A549 (cell line): ENCODE measurements at regions not wholly inside any gene's neighbourhood (a gene's known extent, or its start where the extent isn't known, plus 50 kb on each side); places are given as distances from the start of the nearest gene placed in this dataset.

Experiments
- ATAC-seq, 2 experiments: fragments of 200-7000 bp in 1 of 2; fragments of >200 bp in 1 of 2; cut with Nextera tagmentation in 1 of 2; cut with Tn5 transposase in 1 of 2; 3 replicates each; pipeline versions ENCODE4 v1.8.0 to v1.9.1; 2018 to 2020; ENCODE audit warnings: mild to moderate bottlenecking in 1 of 2, moderate library complexity in 1 of 2
- CTCF ChIA-PET: fragments of 300-600 bp; sonication (Branson Sonifier 250); formaldehyde crosslinking; extraction: SDS; loops from one replicate; lab custom pipeline; 2021; ENCODE audit warnings: antibody characterized with exemption, inconsistent platforms; lab: Yijun Ruan, JAX
- POLR2A ChIA-PET: fragments of 350-600 bp; formaldehyde crosslinking; extraction: SDS; loops from one replicate; lab custom pipeline; 2021; ENCODE audit warnings: antibody characterized with exemption, inconsistent platforms; lab: Yijun Ruan, JAX
- DNase-seq, 2 experiments: peaks; one replicate each; pipeline versions ENCODE4 v3.0.0 to v3.0.0-alpha.2; 2011 to 2016; ENCODE audit warnings: low read depth in 1 of 2, low spot score in 1 of 2
- FAIRE-seq: peaks from 2 replicates; lab custom pipeline; 2011; peaks lifted over from hg19 to GRCh38; lab: Jason Lieb, UNC
- H3K27ac ChIP-seq, 2 experiments: fragments of >200 bp; sonication (Bioruptor Twin); formaldehyde crosslinking; 3 replicates each; pipeline ENCODE4 v1.5.1; 2016 to 2017
- H3K4me1 ChIP-seq: fragments of >200 bp; sonication (Bioruptor Twin); formaldehyde crosslinking; 3 replicates; pipeline ENCODE4 v1.6.1; 2016
- H3K4me2 ChIP-seq: fragments of >200 bp; sonication (Bioruptor Twin); formaldehyde crosslinking; 3 replicates; pipeline ENCODE4 v1.6.1; 2016
- H3K4me3 ChIP-seq: fragments of >200 bp; sonication (Bioruptor Twin); formaldehyde crosslinking; 3 replicates; pipeline ENCODE4 v1.5.1; 2016
- H3K9me3 ChIP-seq: fragments of >200 bp; sonication (Bioruptor Twin); formaldehyde crosslinking; 3 replicates; pipeline ENCODE4 v1.6.1; 2016
- EHF ChIP-seq: fragments of 250-450 bp; sonication (Bioruptor Pico); IDR thresholded peaks from 2 replicates; pipeline ENCODE4 v1.5.0; 2020; ENCODE audit warnings: mild to moderate bottlenecking
- EHMT2 ChIP-seq: fragments of 200-600 bp; sonication (generic); IDR thresholded peaks from 2 replicates; pipeline ENCODE4 v1.6.1; 2016; ENCODE audit warnings: antibody characterized with exemption, low read depth, mild to moderate bottlenecking, moderate library complexity
- FOSL2 ChIP-seq, 2 experiments: fragments of 450-650 bp in 1 of 2; fragments of >200 bp in 1 of 2; sonication (Bioruptor Twin) in 1 of 2; formaldehyde crosslinking; IDR thresholded peaks; 2 replicates each; pipeline versions ENCODE4 v1.5.0 to v1.6.1; 2016 to 2020; ENCODE audit warnings: mild to moderate bottlenecking in 1 of 2, moderate library complexity in 1 of 2
- HOXA7 ChIP-seq: fragments of 250-450 bp; sonication (Bioruptor Pico); IDR thresholded peaks from 2 replicates; pipeline ENCODE4 v1.5.0; 2020; ENCODE audit warnings: mild to moderate bottlenecking, moderate library complexity
- HOXB5 ChIP-seq: fragments of 250-450 bp; sonication (Bioruptor Pico); IDR thresholded peaks from 2 replicates; pipeline ENCODE4 v1.5.0; 2020; ENCODE audit warnings: mild to moderate bottlenecking, moderate library complexity
- KDM5A ChIP-seq: fragments of 200-600 bp; sonication (generic); IDR thresholded peaks from 2 replicates; pipeline ENCODE4 v1.6.1; 2016; ENCODE audit warnings: antibody characterized with exemption, mild to moderate bottlenecking
- MAFK ChIP-seq: fragments of 450-650 bp; IDR thresholded peaks from 2 replicates; pipeline ENCODE4 v1.6.1; 2014; ENCODE audit not compliant: partially characterized antibody
- MYC ChIP-seq: IDR thresholded peaks from 2 replicates; pipeline ENCODE4 v1.6.1; 2012; ENCODE audit warnings: mild to moderate bottlenecking, inconsistent platforms, low read length, improper control_type of control experiment, borderline replicate concordance
- NR3C1 ChIP-seq: fragments of >200 bp; sonication (Bioruptor Twin); formaldehyde crosslinking; IDR thresholded peaks from 3 replicates; pipeline ENCODE4 v1.6.1; 2017
- PHF8 ChIP-seq: fragments of 200-600 bp; sonication (generic); IDR thresholded peaks from 2 replicates; pipeline ENCODE4 v1.6.1; 2016; ENCODE audit warnings: low read depth, mild to moderate bottlenecking, antibody characterized with exemption, moderate library complexity, borderline replicate concordance
- POLR2A ChIP-seq: IDR thresholded peaks from 2 replicates; pipeline ENCODE4 v1.6.1; 2012; ENCODE audit warnings: mild to moderate bottlenecking, low read length
- RARB ChIP-seq: fragments of 250-450 bp; sonication (Bioruptor Pico); IDR thresholded peaks from 2 replicates; pipeline ENCODE4 v1.8.0; 2021; ENCODE audit warnings: mild to moderate bottlenecking, moderate library complexity
- RCOR1 ChIP-seq: fragments of 150-350 bp; IDR thresholded peaks from 2 replicates; pipeline ENCODE4 v1.6.1; 2014; ENCODE audit warnings: antibody characterized with exemption, low read length, low read depth
- RNF2 ChIP-seq: fragments of 200-600 bp; sonication (generic); IDR thresholded peaks from 2 replicates; pipeline ENCODE4 v1.6.1; 2016; ENCODE audit warnings: low read depth, mild to moderate bottlenecking, antibody characterized with exemption, moderate library complexity, borderline replicate concordance
- SMC3 ChIP-seq: fragments of >200 bp; sonication (Bioruptor Twin); formaldehyde crosslinking; IDR thresholded peaks from 3 replicates; pipeline ENCODE4 v1.6.1; 2018; ENCODE audit warnings: inconsistent platforms
- SREBF2 ChIP-seq: fragments of 450-650 bp; IDR thresholded peaks from 2 replicates; pipeline ENCODE4 v1.6.1; 2014; ENCODE audit warnings: mild to moderate bottlenecking, moderate library complexity
- ZNF302 ChIP-seq: fragments of 250-450 bp; sonication (Bioruptor Pico); IDR thresholded peaks from 2 replicates; pipeline ENCODE4 v1.9.0; 2021; ENCODE audit warnings: inconsistent platforms, mild to moderate bottlenecking, moderate library complexity
- ZSCAN20 ChIP-seq: fragments of 250-450 bp; sonication (Bioruptor Pico); IDR thresholded peaks from 2 replicates; pipeline ENCODE4 v1.8.0; 2022; ENCODE audit warnings: mild to moderate bottlenecking, moderate library complexity
- WGBS: methylation state at CpG from one replicate; pipeline ENCODE4 v1.1.6; 2017; ENCODE audit errors: missing lambda C conversion rate; 5-methylcytosine and 5-hydroxymethylcytosine counted together
- TF ChIP-seq, protein P1 (sequence below): fragments of >200 bp; sonication (Bioruptor Twin); formaldehyde crosslinking; IDR thresholded peaks from 3 replicates; pipeline ENCODE4 v1.6.1; 2016
- TF ChIP-seq, protein P2 (sequence below): fragments of >200 bp; sonication (Bioruptor Twin); formaldehyde crosslinking; IDR thresholded peaks from 2 replicates; pipeline ENCODE4 v1.6.1; 2016
- TF ChIP-seq, protein P3 (sequence below): fragments of 450-650 bp; IDR thresholded peaks from 2 replicates; pipeline ENCODE4 v1.6.1; 2014; ENCODE audit warnings: antibody characterized with exemption
- TF ChIP-seq, protein P4 (sequence below): IDR thresholded peaks from 2 replicates; pipeline ENCODE4 v1.6.1; 2012
- TF ChIP-seq, protein P5 (sequence below): fragments of 250-450 bp; sonication (Bioruptor Pico); IDR thresholded peaks from 2 replicates; pipeline ENCODE4 v1.5.0; 2021; ENCODE audit warnings: mild to moderate bottlenecking, moderate library complexity, borderline replicate concordance

DNA sequence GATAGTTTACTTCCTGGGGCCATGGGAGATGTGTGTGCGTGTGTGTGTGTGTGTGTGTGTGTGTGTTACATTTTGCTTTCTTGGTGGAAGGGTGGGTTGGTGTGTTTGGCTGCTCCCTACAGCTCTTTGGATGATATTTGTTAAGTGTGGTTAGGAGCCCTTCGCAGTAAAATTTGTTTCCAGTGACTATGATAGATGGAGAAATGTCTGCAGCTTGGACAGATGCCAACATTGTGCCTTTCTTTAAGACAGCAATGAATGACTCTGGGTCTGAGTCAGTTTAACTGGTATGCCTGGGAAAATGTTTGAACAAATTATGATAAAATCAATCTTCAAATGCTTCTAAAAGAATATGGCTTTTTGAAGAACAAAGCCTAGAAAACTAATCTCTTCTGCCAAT lies 102.7 kb upstream of the TRPC6 start (continued):
- TF ChIP-seq, protein P1, sequence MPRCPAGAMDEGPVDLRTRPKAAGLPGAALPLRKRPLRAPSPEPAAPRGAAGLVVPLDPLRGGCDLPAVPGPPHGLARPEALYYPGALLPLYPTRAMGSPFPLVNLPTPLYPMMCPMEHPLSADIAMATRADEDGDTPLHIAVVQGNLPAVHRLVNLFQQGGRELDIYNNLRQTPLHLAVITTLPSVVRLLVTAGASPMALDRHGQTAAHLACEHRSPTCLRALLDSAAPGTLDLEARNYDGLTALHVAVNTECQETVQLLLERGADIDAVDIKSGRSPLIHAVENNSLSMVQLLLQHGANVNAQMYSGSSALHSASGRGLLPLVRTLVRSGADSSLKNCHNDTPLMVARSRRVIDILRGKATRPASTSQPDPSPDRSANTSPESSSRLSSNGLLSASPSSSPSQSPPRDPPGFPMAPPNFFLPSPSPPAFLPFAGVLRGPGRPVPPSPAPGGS = no peak
- TF ChIP-seq PHF8 = no peak
- TF ChIP-seq HOXB5 (CRISPR knock-in tag) = peak; percentile 97
- TF ChIP-seq RCOR1 = no peak
- TF ChIP-seq, protein P2, sequence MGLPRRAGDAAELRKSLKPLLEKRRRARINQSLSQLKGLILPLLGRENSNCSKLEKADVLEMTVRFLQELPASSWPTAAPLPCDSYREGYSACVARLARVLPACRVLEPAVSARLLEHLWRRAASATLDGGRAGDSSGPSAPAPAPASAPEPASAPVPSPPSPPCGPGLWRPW = no peak
- no peak for TF ChIP-seq EHMT2
- TF ChIP-seq, protein P3, sequence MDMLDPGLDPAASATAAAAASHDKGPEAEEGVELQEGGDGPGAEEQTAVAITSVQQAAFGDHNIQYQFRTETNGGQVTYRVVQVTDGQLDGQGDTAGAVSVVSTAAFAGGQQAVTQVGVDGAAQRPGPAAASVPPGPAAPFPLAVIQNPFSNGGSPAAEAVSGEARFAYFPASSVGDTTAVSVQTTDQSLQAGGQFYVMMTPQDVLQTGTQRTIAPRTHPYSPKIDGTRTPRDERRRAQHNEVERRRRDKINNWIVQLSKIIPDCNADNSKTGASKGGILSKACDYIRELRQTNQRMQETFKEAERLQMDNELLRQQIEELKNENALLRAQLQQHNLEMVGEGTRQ = no peak
- TF ChIP-seq POLR2A = no peak
- TF ChIP-seq SMC3 = no peak
- TF ChIP-seq NR3C1 = no peak
- TF ChIP-seq KDM5A = no peak

DNA sequence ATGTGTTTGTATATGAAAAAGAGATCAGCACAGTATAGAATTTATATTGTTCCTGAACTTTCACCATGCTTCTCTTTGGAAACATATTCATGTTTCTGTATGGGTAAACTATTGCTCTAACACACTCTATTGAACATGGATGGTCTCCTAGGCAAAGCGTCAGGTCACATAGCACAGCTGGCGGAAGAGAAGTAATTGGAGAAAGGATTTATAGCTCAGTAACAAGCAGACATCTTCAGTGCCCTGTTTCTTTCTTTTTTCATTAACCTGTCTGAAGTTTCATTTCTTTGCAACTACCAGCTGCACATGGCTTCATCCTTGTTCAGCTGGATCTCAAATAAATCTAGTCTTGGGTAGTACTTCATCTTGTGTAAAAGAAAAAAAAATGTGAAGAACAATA lies 84.4 kb upstream of the TRPC6 start:
- POLR2A ChIA-PET = no interaction called here
- CTCF ChIA-PET = no interaction called here
- TF ChIP-seq, protein P4, sequence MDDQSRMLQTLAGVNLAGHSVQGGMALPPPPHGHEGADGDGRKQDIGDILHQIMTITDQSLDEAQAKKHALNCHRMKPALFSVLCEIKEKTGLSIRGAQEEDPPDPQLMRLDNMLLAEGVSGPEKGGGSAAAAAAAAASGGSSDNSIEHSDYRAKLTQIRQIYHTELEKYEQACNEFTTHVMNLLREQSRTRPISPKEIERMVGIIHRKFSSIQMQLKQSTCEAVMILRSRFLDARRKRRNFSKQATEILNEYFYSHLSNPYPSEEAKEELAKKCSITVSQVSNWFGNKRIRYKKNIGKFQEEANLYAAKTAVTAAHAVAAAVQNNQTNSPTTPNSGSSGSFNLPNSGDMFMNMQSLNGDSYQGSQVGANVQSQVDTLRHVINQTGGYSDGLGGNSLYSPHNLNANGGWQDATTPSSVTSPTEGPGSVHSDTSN = no peak
- TF ChIP-seq HOXA7 (CRISPR knock-in tag) (no peak), MAFK (no peak), SMC3 (no peak), MYC (no peak), ZNF302 (CRISPR knock-in tag) (no peak), RNF2 (no peak), FOSL2 (IDR thresholded peaks at IDR 0.05) (no peak), FOSL2 (CRISPR knock-in tag; IDR thresholded peaks at IDR 0.05) (no peak), RCOR1 (no peak), RARB (CRISPR knock-in tag) (no peak), EHF (CRISPR knock-in tag) (no peak), ZSCAN20 (CRISPR knock-in tag) (no peak), SREBF2 (no peak), POLR2A (no peak)
- TF ChIP-seq, protein P5, sequence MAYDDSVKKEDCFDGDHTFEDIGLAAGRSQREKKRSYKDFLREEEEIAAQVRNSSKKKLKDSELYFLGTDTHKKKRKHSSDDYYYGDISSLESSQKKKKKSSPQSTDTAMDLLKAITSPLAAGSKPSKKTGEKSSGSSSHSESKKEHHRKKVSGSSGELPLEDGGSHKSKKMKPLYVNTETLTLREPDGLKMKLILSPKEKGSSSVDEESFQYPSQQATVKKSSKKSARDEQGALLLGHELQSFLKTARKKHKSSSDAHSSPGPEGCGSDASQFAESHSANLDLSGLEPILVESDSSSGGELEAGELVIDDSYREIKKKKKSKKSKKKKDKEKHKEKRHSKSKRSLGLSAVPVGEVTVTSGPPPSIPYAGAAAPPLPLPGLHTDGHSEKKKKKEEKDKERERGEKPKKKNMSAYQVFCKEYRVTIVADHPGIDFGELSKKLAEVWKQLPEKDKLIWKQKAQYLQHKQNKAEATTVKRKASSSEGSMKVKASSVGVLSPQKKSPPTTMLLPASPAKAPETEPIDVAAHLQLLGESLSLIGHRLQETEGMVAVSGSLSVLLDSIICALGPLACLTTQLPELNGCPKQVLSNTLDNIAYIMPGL = no peak
- TF ChIP-seq, protein P3 = no peak
- Histone ChIP-seq H3K4me1 (peaks cover 9% of the 10 kb centered on the region), H3K9me3 (peaks cover 2% of the 10 kb centered on the region; the same call in 1 of the 3 replicates), H3K4me3 (no peak overlapping the region), H3K4me2 (no peak overlapping the region), H3K27ac (no peak overlapping the region)
- no peak for FAIRE-seq
- no peak for DNase-seq
- no peak for ATAC-seq
- 87% methylated on average over 2 of the region's 2 CpGs for WGBS
